Hepatocyte (in vitro differentiated cells): ENCODE measurements at regions not wholly inside any gene's neighbourhood (a gene's known extent, or its start where the extent isn't known, plus 50 kb on each side); places are given as distances from the start of the nearest gene placed in this dataset.

Experiments
- DNase-seq: peaks from one replicate; pipeline ENCODE4 v3.0.0-alpha.2; 2016; ENCODE audit warnings: low spot score
- H2AFZ ChIP-seq: fragments of 200-600 bp; sonication (generic); 2 replicates; pipeline ENCODE4 v1.6.0; 2016; ENCODE audit warnings: antibody characterized with exemption, mild to moderate bottlenecking
- H3K27ac ChIP-seq: fragments of 200-600 bp; sonication (generic); 2 replicates; pipeline ENCODE4 v1.5.1; 2016; ENCODE audit warnings: mild to moderate bottlenecking
- H3K27me3 ChIP-seq: fragments of 200-600 bp; sonication (generic); 2 replicates; pipeline ENCODE4 v1.6.1; 2016
- H3K36me3 ChIP-seq: fragments of 200-600 bp; sonication (generic); replicated peaks from 2 replicates; pipeline ENCODE4 v1.5.1; 2016; ENCODE audit warnings: low read depth; ENCODE audit not compliant: insufficient read depth
- H3K4me1 ChIP-seq: fragments of 200-600 bp; sonication (generic); 2 replicates; pipeline ENCODE4 v1.5.1; 2016; ENCODE audit warnings: mild to moderate bottlenecking, moderate library complexity; ENCODE audit not compliant: insufficient read depth
- H3K4me2 ChIP-seq: fragments of 200-600 bp; sonication (generic); 2 replicates; pipeline ENCODE4 v1.6.0; 2016
- H3K4me3 ChIP-seq: fragments of 200-600 bp; sonication (generic); 2 replicates; pipeline ENCODE4 v1.5.1; 2016; ENCODE audit warnings: mild to moderate bottlenecking
- H3K79me2 ChIP-seq: fragments of 200-600 bp; sonication (generic); 2 replicates; pipeline ENCODE4 v1.6.0; 2017; ENCODE audit warnings: mild to moderate bottlenecking
- H3K9me2 ChIP-seq: fragments of 200-600 bp; sonication (generic); replicated peaks from 2 replicates; pipeline ENCODE4 v1.6.0; 2017; ENCODE audit warnings: mild to moderate bottlenecking; ENCODE audit not compliant: insufficient read depth
- H3K9me3 ChIP-seq: fragments of 200-600 bp; sonication (generic); 2 replicates; pipeline ENCODE4 v1.5.1; 2016; ENCODE audit warnings: low read depth, mild to moderate bottlenecking
- H4K20me1 ChIP-seq: fragments of 200-600 bp; sonication (generic); 2 replicates; pipeline ENCODE4 v1.6.0; 2016; ENCODE audit warnings: mild to moderate bottlenecking; ENCODE audit not compliant: insufficient read depth, poor library complexity, severe bottlenecking
- EZH2 ChIP-seq: fragments of 200-600 bp; sonication (generic); IDR thresholded peaks from 2 replicates; pipeline ENCODE4 v1.6.1; 2016; ENCODE audit warnings: antibody characterized with exemption, mild to moderate bottlenecking, borderline replicate concordance
- EZH2phosphoT487 ChIP-seq: fragments of 200-600 bp; sonication (generic); IDR thresholded peaks from one replicate; pipeline ENCODE4 v1.6.1; 2018; ENCODE audit warnings: antibody characterized with exemption, mild to moderate bottlenecking, low read depth, moderate library complexity; ENCODE audit not compliant: unreplicated experiment, severe bottlenecking
- WGBS: methylation state at CpG from one replicate; pipeline ENCODE4 v1.1.6; 2016; ENCODE audit warnings: low lambda C conversion rate; ENCODE audit errors: missing lambda C conversion rate; 5-methylcytosine and 5-hydroxymethylcytosine counted together
- TF ChIP-seq, protein P1 (sequence below): fragments of 200-600 bp; sonication (generic); IDR thresholded peaks from 2 replicates; pipeline ENCODE4 v1.5.1; 2016; ENCODE audit warnings: antibody characterized with exemption, mild to moderate bottlenecking; ENCODE audit not compliant: poor library complexity

GRCh38 chr5:77569409-77569808, 69.1 kb downstream of the OTP start:
- Histone ChIP-seq H4K20me1 (no peaks in the 10 kb centered on the region), H3K9me3 (no peaks in the 10 kb centered on the region), H3K4me1 (peaks cover 5% of the 10 kb centered on the region), H3K36me3 (no peaks in the 10 kb centered on the region), H3K4me3 (no peak overlapping the region), H3K9me2 (no peaks in the 10 kb centered on the region), H3K27ac (no peak overlapping the region), H2AFZ (no peak overlapping the region), H3K27me3 (peaks cover 10% of the 10 kb centered on the region), H3K79me2 (no peaks in the 10 kb centered on the region), H3K4me2 (no peak overlapping the region)
- TF ChIP-seq EZH2phosphoT487 (no peak), EZH2 (no peak)
- TF ChIP-seq, protein P1, sequence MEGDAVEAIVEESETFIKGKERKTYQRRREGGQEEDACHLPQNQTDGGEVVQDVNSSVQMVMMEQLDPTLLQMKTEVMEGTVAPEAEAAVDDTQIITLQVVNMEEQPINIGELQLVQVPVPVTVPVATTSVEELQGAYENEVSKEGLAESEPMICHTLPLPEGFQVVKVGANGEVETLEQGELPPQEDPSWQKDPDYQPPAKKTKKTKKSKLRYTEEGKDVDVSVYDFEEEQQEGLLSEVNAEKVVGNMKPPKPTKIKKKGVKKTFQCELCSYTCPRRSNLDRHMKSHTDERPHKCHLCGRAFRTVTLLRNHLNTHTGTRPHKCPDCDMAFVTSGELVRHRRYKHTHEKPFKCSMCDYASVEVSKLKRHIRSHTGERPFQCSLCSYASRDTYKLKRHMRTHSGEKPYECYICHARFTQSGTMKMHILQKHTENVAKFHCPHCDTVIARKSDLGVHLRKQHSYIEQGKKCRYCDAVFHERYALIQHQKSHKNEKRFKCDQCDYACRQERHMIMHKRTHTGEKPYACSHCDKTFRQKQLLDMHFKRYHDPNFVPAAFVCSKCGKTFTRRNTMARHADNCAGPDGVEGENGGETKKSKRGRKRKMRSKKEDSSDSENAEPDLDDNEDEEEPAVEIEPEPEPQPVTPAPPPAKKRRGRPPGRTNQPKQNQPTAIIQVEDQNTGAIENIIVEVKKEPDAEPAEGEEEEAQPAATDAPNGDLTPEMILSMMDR, result no peak
- no peak for DNase-seq
- WGBS, result 83% methylated on average over 2 of the region's 2 CpGs

DNA sequence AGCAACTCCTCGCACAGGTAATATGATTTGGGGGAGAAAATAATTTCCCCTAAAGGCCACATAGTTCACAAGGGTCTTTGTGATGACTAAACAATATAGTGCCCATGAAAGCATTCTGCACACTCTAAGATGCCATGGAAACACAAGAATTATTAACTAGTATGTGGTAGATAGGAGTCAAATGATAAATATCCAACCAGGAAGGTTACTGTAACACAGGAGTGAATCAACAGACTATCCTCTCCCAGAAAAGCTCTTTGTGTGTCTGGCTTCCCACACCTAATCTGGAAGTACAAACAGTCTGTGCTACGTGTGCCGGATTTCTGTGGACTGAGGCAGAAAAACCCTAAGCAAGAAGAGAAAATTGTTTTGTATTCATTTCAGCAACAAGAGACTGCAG, 70.0 kb downstream of the OTP start:
- Histone ChIP-seq H3K4me2 (no peak overlapping the region), H3K9me3 (no peaks in the 10 kb centered on the region), H3K27ac (no peak overlapping the region), H3K4me3 (no peak overlapping the region), H3K79me2 (no peaks in the 10 kb centered on the region), H2AFZ (no peak overlapping the region), H3K36me3 (no peaks in the 10 kb centered on the region), H3K4me1 (peaks cover 5% of the 10 kb centered on the region), H3K9me2 (no peaks in the 10 kb centered on the region), H3K27me3 (peaks cover 10% of the 10 kb centered on the region), H4K20me1 (no peaks in the 10 kb centered on the region)
- 62% methylated on average over 3 of the region's 3 CpGs for WGBS
- TF ChIP-seq EZH2 (no peak), EZH2phosphoT487 (no peak)
- TF ChIP-seq, protein P1, result no peak
- DNase-seq, result no peak

GRCh38 chr5:77568082-77568481, 70.4 kb downstream of the OTP start:
- Histone ChIP-seq H4K20me1 (no peaks in the 10 kb centered on the region), H3K27me3 (peaks cover 10% of the 10 kb centered on the region), H3K4me2 (no peak overlapping the region), H3K79me2 (no peaks in the 10 kb centered on the region), H3K9me2 (no peaks in the 10 kb centered on the region), H3K27ac (no peak overlapping the region), H3K4me3 (no peak overlapping the region), H3K36me3 (no peaks in the 10 kb centered on the region), H3K4me1 (peaks cover 5% of the 10 kb centered on the region), H3K9me3 (no peaks in the 10 kb centered on the region), H2AFZ (no peak overlapping the region)
- TF ChIP-seq, protein P1, result no peak
- TF ChIP-seq EZH2phosphoT487 (no peak), EZH2 (no peak)
- WGBS, result 65% methylated on average over 2 of the region's 2 CpGs
- DNase-seq, result no peak

DNA sequence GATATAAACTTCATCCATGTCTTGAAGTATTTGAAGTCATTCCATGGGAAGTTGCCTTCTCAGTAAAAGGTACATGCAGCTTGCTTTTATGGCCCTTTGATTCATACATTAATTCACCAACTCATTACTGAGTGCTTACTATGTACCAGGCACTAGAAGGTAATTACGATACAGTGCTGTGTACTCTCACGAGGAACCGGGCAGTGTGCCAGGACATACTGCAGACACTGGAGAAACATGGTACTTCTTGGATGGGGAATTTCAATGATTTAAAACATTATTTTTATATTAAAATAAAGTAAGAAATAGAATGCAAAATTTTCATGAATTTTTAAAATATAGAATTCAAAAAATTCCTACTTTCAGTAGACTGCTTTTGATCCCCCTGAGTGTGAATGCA, 71.4 kb upstream of the WDR41 start:
- H3K27ac ChIP-seq, result no peak overlapping the region
- no peaks in the 10 kb centered on the region for H3K36me3 ChIP-seq
- no peaks in the 10 kb centered on the region for H3K9me3 ChIP-seq
- H3K79me2 ChIP-seq, result no peaks in the 10 kb centered on the region
- TF ChIP-seq EZH2 (no peak), EZH2phosphoT487 (no peak)
- TF ChIP-seq, protein P1, result no peak
- WGBS, result 82% methylated on average over 3 of the region's 3 CpGs
- no peak overlapping the region for H3K4me3 ChIP-seq
- H3K4me1 ChIP-seq, result peaks cover 4% of the 10 kb centered on the region
- DNase-seq, result no peak
- H2AFZ ChIP-seq, result no peak overlapping the region
- H3K4me2 ChIP-seq, result no peak overlapping the region
- no peaks in the 10 kb centered on the region for H3K27me3 ChIP-seq
- H4K20me1 ChIP-seq, result no peaks in the 10 kb centered on the region
- H3K9me2 ChIP-seq, result no peaks in the 10 kb centered on the region
